ENCODE measurements at regions not wholly inside any gene's neighbourhood (a gene's known extent, or its start where the extent isn't known, plus 50 kb on each side); places are given as distances from the start of the nearest gene placed in this dataset.

DNA sequence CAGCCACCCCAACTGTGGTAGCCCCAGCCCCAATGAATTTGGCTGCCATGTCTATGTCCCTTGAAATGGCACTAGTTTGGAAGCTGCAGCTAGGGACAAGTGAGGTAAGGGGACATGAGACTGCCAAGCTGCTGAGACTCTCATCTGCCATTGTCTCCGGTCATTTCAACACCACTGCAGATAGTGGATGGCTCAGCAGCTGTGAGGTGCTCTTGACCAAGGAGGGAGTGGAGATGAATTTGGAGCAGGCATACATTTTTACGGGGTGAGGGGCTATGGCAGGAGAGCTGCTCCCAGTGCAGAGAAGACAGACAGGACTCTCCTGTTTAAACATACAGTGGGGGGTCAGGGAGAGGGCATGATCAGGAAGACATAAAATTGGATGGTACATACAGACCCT, 315.5 kb upstream of the CAMK1G start:
- no peak for DNase-seq (ENCODE audit: low spot score)

DNA sequence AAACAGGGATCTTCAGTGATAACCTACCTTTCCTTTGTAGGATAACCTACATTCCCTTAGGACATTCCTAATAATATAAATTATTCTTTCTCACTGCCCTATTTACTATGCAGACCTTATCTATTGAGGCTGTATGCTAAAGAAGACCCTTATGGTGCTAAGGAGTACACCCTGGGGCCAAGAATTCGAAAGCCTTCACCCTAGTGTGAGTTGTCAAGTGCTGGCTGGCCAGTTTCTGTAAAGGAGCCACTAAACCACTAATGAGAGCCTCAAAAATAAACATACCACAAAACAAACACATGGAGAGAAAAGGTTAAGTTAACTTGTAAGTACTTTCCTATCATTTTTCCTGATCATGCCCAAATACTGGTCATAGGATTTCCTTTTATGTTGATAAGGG, 315.0 kb upstream of the CAMK1G start:
- no peak for DNase-seq (ENCODE audit: low spot score)

- no peak for DNase-seq (ENCODE audit: low spot score)
Observed at GRCh38 chr1:209276321-209276720, 307.2 kb upstream of the CAMK1G start.

GRCh38 chr1:209277662-209278061, 305.9 kb upstream of the CAMK1G start:
- no peak for DNase-seq (ENCODE audit: low spot score)

- DNase-seq (ENCODE audit: low spot score) = no peak
Observed at GRCh38 chr1:209291715-209292114, 291.8 kb upstream of the CAMK1G start.

GRCh38 chr1:209302779-209303568, 280.5 kb upstream of the CAMK1G start:
- DNase-seq (ENCODE audit: low spot score) = no peak

DNA sequence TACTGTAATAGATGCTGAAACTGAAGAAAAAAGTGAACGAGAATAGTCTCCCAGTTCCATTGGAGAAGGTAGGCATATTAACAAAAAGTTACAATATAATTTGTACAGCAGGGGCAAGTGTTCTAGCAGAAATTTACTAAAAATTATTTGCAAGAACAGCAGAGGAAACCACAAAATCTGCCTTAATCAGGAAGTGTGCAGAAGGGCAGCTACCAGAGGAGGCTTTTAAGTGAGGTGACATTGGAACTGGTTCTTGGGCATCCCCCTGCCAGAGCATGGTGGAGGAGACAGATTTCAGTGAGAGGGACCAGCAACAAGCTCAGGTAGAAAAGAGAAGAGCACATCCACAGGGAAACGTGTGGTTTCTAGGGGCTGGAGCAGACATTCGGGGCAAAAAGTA, 279.3 kb upstream of the CAMK1G start:
- DNase-seq (ENCODE audit: low spot score) = no peak

DNA sequence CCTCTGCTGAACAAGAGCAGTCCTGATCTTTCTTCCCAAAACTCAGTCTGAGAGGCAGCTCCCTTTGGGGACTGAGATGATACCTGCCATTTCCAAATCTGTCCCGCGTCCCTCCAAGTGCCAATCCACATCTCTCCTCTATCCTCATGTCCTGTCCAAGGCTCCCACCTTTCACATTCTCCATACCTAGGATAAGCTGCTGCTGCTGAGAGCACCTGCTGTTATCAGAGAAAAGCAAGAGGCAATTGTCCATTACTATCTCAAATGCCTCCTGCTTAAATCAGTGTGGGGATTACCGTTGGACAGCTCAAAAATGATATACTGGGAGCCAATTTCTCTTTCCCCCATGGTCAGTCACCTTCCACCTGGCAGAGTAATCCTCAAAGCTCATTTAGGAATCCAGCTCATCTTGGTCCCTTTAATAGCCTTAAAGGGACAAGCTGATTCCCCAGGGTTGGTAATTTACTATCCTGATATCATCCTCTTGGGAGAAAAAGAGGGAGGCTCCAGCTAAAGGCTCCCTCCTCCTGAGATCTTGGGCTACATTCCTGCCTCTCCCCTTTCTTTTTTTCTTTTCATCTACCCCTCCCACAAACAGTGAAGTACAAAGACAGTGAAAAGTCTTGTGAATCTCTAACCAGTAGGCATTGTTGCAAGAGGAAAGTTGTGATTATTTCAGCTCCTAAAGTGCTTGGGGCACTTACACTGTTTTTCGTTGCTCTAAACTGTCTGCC, 278.1 kb upstream of the CAMK1G start:
- no peak for DNase-seq (ENCODE audit: low spot score)

DNA sequence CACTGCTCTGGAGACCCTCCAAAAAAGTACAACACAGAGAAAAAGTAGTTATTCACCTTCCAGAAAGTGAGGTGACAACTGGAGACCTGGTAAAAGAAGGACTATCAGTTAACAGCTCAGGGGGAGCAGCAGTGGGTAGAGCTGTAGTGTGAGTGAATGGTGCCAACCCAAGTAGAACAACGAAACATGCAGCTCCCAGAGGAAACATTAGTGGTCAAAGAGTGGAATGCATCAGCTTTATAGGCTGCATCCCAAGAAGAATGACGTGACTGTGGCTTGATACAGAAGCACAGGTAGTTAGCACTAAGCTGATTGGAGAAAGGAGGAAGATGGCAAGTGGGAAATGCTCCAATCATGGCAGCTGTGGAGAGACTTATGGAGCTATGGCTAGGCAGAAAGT, 275.7 kb upstream of the CAMK1G start:
- DNase-seq (ENCODE audit: low spot score) = no peak

GRCh38 chr1:209309198-209309597, 274.3 kb upstream of the CAMK1G start:
- DNase-seq (ENCODE audit: low spot score) = no peak

GRCh38 chr1:209311770-209312169, 271.7 kb upstream of the CAMK1G start:
- no peak for DNase-seq (ENCODE audit: low spot score)

- DNase-seq (ENCODE audit: low spot score) = no peak
Observed at GRCh38 chr1:209316929-209317328, 266.6 kb upstream of the CAMK1G start.

GRCh38 chr1:209318181-209319056, 265.1 kb upstream of the CAMK1G start:
- DNase-seq (ENCODE audit: low spot score) = no peak

DNA sequence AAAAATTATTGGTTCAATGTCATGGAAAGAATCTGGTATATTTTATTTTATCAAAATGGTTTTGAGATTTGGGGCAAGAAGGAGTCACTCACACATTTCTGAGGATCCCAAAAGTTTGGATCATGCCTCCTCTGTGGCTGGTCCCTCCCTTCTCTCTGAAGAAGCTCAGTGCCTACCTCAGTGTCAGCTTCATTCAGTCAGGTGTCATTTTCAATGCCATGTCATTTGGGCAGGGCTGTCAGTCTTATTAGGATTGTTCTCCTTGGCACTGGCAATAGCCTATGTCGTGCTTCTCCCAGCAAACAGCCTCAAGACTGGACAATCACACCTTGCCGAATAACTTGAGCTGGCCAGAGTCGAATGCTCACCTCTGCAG, 264.5 kb upstream of the CAMK1G start:
- no peak for DNase-seq (ENCODE audit: low spot score)

GRCh38 chr1:209319549-209319948, 264.0 kb upstream of the CAMK1G start:
- DNase-seq (ENCODE audit: low spot score) = no peak

- no peak for DNase-seq (ENCODE audit: low spot score)
Observed at GRCh38 chr1:209323743-209324142, 259.8 kb upstream of the CAMK1G start.

DNA sequence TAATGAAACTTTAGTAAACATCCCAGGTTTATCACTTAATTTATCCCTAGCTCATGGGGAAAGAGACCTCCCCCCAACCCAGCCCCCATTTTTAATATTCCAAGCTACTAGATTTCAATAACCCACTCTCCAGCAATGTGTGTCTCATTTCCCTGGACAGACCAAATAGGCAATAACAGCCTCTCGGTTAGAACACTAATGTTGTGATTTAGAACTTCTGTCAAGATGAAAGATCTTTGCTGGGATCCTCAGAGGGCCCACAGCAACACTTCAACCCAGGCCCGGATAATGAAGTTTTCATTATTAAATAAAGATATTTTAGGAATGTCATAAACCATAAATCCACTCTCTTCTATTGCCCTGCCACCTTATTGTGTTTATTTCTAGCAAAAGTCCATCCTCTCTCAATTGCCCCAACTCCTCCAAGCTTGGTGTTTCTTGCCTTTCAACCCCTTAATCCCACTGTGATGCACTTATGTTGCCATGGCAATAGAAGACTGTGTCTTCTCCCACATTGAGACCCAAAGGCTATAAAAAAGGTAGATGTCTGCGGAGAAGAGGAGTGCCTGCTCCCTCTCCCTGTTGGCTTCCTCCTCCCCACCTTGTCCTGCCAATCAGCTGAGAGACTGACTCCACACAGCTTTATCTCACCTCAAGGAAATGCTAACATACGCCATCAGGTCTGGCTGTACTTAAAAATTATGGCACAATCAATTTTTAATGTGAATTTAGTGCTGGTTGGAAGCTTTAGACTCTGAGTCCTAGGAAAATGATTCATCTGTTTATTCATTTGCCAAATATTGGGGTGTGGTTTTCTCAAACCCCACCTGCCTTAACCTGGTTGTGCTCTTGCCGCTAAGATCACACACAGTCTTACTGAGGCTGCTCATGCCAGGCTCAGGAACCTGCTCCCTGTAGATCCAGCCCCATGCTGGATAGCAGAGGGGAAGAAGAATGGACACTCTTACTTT, 258.3 kb upstream of the CAMK1G start:
- DNase-seq (ENCODE audit: low spot score) = no peak

- DNase-seq (ENCODE audit: low spot score) = no peak
Observed at GRCh38 chr1:209326076-209326475, 257.4 kb upstream of the CAMK1G start.

DNA sequence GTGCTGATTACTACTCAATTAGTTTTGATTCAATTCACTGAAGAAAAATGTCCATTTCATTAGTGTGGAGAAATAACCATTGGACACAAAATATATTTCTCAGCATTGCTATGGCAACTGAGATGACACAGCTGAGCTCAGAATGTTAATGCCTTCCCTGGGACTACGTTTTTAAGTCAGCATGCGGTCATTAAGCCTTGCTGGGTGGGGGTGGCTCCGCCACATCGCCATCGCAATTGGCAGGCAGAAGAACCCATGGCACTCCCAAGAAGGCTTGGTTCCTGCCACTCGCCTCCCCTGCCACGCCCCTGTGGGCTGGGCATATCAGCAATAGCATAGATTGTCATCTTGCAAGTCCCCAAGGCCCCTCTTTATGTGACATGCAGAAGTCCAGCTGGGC, 256.7 kb upstream of the CAMK1G start:
- no peak for DNase-seq (ENCODE audit: low spot score)

DNA sequence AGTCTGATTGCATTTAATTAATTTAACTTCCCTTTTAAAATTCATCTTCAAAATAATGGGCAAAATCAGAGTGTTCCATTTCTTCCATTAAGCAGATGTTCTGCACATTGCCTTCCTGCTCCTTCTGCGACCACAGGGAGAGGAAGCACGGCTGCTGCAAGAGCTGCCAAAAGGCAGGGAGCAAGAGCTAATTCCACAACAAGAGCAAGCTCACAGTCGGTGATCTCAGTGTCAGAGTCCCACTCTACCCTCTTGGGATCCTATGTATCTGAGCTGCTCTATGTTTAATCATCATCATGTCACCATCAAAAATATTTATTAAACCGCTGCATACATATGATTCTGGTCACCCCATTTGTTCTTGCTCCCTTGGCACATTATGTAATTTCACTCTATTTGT, 255.3 kb upstream of the CAMK1G start:
- DNase-seq (ENCODE audit: low spot score) = no peak

DNA sequence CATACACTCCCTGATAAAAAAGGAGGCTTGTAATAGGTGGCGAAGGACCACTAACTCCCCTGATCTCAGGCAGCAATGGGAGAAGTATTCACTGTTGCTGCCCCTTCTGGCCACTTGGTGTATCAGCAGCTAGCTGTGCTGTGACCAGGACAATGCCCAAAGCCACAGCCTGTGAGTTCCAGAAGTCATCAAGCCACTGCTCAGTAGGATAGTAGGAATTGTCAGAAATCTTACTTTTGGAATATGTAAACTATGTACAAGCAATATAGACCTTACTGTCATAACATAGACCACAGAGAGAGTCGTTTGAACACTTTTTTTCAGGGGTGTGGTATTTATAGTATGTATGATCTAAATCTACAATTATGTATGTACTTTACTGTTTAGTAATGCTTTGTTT, 248.3 kb upstream of the CAMK1G start:
- DNase-seq (ENCODE audit: low spot score) = peak; percentile 34

GRCh38 chr1:209341146-209341545, 242.4 kb upstream of the CAMK1G start:
- DNase-seq (ENCODE audit: low spot score) = no peak

Data from Ammon's horn (tissue), 1 donor.